Pancreas (tissue), 10 donors: ENCODE measurements at regions not wholly inside any gene's neighbourhood (a gene's known extent, or its start where the extent isn't known, plus 50 kb on each side); places are given as distances from the start of the nearest gene placed in this dataset.

Experiments used
- ATAC-seq, 4 donors: fragments of 200-7000 bp; cut with Tn5 transposase; one replicate each; pipeline versions ENCODE4 v1.8.0 to v1.9.1; 2020; ENCODE audit warnings: mild to moderate bottlenecking in 4 of 4, moderate library complexity in 4 of 4
- DNase-seq, 6 donors: peaks; one replicate each; pipeline ENCODE4 v3.0.0-alpha.2; 2020
- FAIRE-seq: peaks from 2 replicates; lab custom pipeline; 2012; peaks lifted over from hg19 to GRCh38; lab: Jason Lieb, UNC
- H3K27ac ChIP-seq, 4 donors: fragments of 200-600 bp; sonication (generic); 1 replicate in 3 of 4; 2 replicates in 1 of 4; pipeline versions ENCODE4 v1.5.0 to v1.8.0; 2020
- H3K27me3 ChIP-seq, 4 donors: fragments of 200-600 bp; one replicate each; pipeline ENCODE4 v1.8.0; 2021
- H3K36me3 ChIP-seq, 3 donors: fragments of 200-600 bp; sonication (generic) in 1 of 3; one replicate each; pipeline versions ENCODE4 v1.5.0 to v1.8.0; 2020 to 2021
- H3K4me1 ChIP-seq, 3 donors: fragments of 200-600 bp; one replicate each; pipeline ENCODE4 v1.8.0; 2021
- H3K4me3 ChIP-seq, 4 donors: fragments of 200-600 bp; sonication (generic) in 2 of 4; one replicate each; pipeline versions ENCODE4 v1.5.0 to v1.8.0; 2020 to 2021
- H3K9me3 ChIP-seq, 4 donors: fragments of 200-600 bp; one replicate each; pipeline ENCODE4 v1.8.0; 2021
- CTCF ChIP-seq, 4 donors: fragments of 200-600 bp; sonication (generic) in 3 of 4; IDR thresholded peaks; one replicate each; pipeline versions ENCODE4 v1.5.0 to v1.8.0; 2021; ENCODE audit warnings: antibody characterized with exemption in 4 of 4
- WGBS, 2 donors: extraction: QIAGEN DNeasy Blood & Tissue Kit; methylation state at CpG; one replicate each; pipeline ENCODE4 v1.1.7; 2013; 5-methylcytosine and 5-hydroxymethylcytosine counted together
- intact Hi-C, 3 donors: fragments of 100-400 bp; cut with DNase I; formaldehyde crosslinking; loops; one replicate each; pipeline versions ENCODE4 v1.11.1 to v1.14.2; 2022
- donor health status: healthy with polysubstance abuse.
- donor health status: DM: no; HTN: no; CAD: no; lungs with moderate emphysema.
- donor health status: DM: no; HTN: no; CAD: no.
- donor health status: control.
- donor health status: control.
- donor health status: Bipolar disorder and iron deficiency.
- donor health status: DM: yes; HTN: yes; CAD: no.
- donor health status: DM: no; HTN: no; CAD: no.
- donor health status: DM: no; HTN: no; CAD: no.
- donor health status: DM: yes; HTN: yes; CAD: no.

- WGBS, 2 donors: 20 to 22% methylated on average over 4 of the region's 4 CpGs
- intact Hi-C loops: no loop called here
- H3K4me1 ChIP-seq: no peaks in the 10 kb centered on the region
- no peak for TF ChIP-seq CTCF (IDR thresholded peaks at IDR 0.05)
- ATAC-seq: no peak
- no peaks in the 10 kb centered on the region for H3K9me3 ChIP-seq
- FAIRE-seq: no peak
- DNase-seq: no peak
- no peak overlapping the region for H3K4me3 ChIP-seq
- H3K27ac ChIP-seq: no peak overlapping the region
- H3K36me3 ChIP-seq: no peaks in the 10 kb centered on the region
- peaks cover 0 to 4% (median 0%) of the 10 kb centered on the region in 4 donors for H3K27me3 ChIP-seq
Measured at GRCh38 chr4:24228692-24229091, 338.8 kb upstream of the PPARGC1A start.

- Histone ChIP-seq H3K4me1 (no peaks in the 10 kb centered on the region), H3K9me3 (no peaks in the 10 kb centered on the region), H3K27me3 (peaks cover 0 to 4% (median 0%) of the 10 kb centered on the region in 4 donors), H3K4me3 (no peak overlapping the region), H3K36me3 (no peaks in the 10 kb centered on the region), H3K27ac (no peak overlapping the region)
- DNase-seq (no peak), FAIRE-seq (no peak), ATAC-seq (no peak)
- WGBS, 2 donors: 33 to 34% methylated on average over 4 of the region's 4 CpGs
- TF ChIP-seq CTCF (IDR thresholded peaks at IDR 0.05): no peak
- intact Hi-C loops: no loop called here
Measured at GRCh38 chr4:24226667-24227066, 336.8 kb upstream of the PPARGC1A start.

GRCh38 chr4:24226023-24226422 is 336.2 kb upstream of the PPARGC1A start:
- FAIRE-seq (no peak), ATAC-seq (no peak), DNase-seq (no peak)
- Histone ChIP-seq H3K27me3 (peaks cover 0 to 4% (median 0%) of the 10 kb centered on the region in 4 donors), H3K36me3 (no peaks in the 10 kb centered on the region), H3K4me1 (no peaks in the 10 kb centered on the region), H3K9me3 (no peaks in the 10 kb centered on the region), H3K27ac (no peak overlapping the region), H3K4me3 (no peak overlapping the region)
- no peak for TF ChIP-seq CTCF (IDR thresholded peaks at IDR 0.05)
- WGBS, 2 donors: 55 to 67% methylated on average over 10 of the region's 10 CpGs
- intact Hi-C loops: no loop called here

- H3K4me3 ChIP-seq: no peak overlapping the region
- TF ChIP-seq CTCF (IDR thresholded peaks at IDR 0.05): no peak
- intact Hi-C loops: no loop called here
- DNase-seq (no peak), FAIRE-seq (no peak), ATAC-seq (no peak)
- no peaks in the 10 kb centered on the region for H3K27me3 ChIP-seq
- H3K4me1 ChIP-seq: no peaks in the 10 kb centered on the region
- no peaks in the 10 kb centered on the region for H3K9me3 ChIP-seq
- 60 to 73% methylated on average over 4 of the region's 4 CpGs for WGBS, 2 donors
- no peaks in the 10 kb centered on the region for H3K36me3 ChIP-seq
- no peak overlapping the region for H3K27ac ChIP-seq
Measured at GRCh38 chr4:24224446-24224845, 334.6 kb upstream of the PPARGC1A start.

- Histone ChIP-seq H3K27ac (peak overlapping the region in 1 of 4 donors; percentile 11), H3K4me3 (no peak overlapping the region), H3K36me3 (no peaks in the 10 kb centered on the region), H3K4me1 (no peaks in the 10 kb centered on the region), H3K9me3 (no peaks in the 10 kb centered on the region), H3K27me3 (no peaks in the 10 kb centered on the region)
- DNase-seq (peak in 2 of 6 donors; percentile 21 to 27), FAIRE-seq (no peak), ATAC-seq (peak; percentile 40 to 66 (median 55))
- no peak for TF ChIP-seq CTCF (IDR thresholded peaks at IDR 0.05)
- intact Hi-C loops: no loop called here
- 13 to 14% methylated on average over 8 of the region's 8 CpGs for WGBS, 2 donors
Measured at GRCh38 chr4:24219209-24219608, 329.4 kb upstream of the PPARGC1A start.
